OCI-LY3 (cell line): ENCODE measurements at regions not wholly inside any gene's neighbourhood (a gene's known extent, or its start where the extent isn't known, plus 50 kb on each side); places are given as distances from the start of the nearest gene placed in this dataset.

Experiments used
- EZH2phosphoT487 ChIP-seq: fragments of 200-600 bp; shearing (Covaris generic); IDR thresholded peaks from 2 replicates; pipeline ENCODE4 v1.6.1; 2018; ENCODE audit warnings: antibody characterized with exemption, mixed run types, low read depth
- TF ChIP-seq, protein P1 (sequence below): fragments of 200-600, 300-600 bp; sonication (generic); IDR thresholded peaks from 2 replicates; pipeline ENCODE4 v1.5.1; 2014; ENCODE audit warnings: antibody characterized with exemption, low read length, low read depth

DNA sequence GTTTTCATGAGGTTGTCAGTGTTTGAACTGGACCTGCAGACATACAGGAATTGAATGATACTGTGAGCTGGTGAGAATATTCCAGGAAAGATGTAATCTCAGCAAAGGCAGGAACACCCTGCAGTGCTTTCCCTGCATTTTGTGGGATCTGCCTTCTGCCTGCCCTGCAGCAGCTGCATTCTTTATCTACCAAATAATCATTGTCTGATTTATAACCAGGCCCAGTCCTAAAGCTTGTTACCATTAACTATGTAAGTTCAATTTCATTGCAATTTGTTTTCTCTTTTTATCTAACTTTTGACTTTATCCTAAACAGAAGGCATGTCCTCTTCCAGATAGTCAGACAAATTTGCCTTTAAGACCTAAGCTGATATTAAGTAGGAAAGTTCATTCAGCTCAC lies 99.8 kb upstream of the NOCT start:
- TF ChIP-seq EZH2phosphoT487: no peak
- TF ChIP-seq, protein P1, sequence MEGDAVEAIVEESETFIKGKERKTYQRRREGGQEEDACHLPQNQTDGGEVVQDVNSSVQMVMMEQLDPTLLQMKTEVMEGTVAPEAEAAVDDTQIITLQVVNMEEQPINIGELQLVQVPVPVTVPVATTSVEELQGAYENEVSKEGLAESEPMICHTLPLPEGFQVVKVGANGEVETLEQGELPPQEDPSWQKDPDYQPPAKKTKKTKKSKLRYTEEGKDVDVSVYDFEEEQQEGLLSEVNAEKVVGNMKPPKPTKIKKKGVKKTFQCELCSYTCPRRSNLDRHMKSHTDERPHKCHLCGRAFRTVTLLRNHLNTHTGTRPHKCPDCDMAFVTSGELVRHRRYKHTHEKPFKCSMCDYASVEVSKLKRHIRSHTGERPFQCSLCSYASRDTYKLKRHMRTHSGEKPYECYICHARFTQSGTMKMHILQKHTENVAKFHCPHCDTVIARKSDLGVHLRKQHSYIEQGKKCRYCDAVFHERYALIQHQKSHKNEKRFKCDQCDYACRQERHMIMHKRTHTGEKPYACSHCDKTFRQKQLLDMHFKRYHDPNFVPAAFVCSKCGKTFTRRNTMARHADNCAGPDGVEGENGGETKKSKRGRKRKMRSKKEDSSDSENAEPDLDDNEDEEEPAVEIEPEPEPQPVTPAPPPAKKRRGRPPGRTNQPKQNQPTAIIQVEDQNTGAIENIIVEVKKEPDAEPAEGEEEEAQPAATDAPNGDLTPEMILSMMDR: no peak
